ENCODE measurements at regions not wholly inside any gene's neighbourhood (a gene's known extent, or its start where the extent isn't known, plus 50 kb on each side); places are given as distances from the start of the nearest gene placed in this dataset.

DNA sequence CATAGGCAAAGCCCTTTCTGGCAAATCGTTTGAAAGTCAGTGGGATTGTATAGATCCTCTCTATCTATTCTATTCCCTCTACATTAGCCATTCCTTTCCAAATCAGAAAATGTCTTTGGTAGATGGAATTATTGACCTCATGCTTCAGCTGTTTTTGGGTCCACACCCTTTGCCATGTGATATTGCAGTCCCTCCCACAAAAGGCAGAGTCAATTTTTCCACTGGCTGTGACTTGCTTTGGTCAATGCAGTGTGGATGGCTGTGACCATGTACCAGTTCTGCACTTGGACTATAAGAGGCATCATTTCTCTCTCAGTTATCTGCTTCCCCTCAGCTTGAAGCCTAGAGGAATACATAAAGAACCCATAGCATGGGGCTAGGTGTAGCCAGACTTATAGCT, 332.9 kb downstream of the PTEN start:
- DNase-seq (ENCODE audit: low read depth in 1 of 2, low spot score in 1 of 2): no peak

DNA sequence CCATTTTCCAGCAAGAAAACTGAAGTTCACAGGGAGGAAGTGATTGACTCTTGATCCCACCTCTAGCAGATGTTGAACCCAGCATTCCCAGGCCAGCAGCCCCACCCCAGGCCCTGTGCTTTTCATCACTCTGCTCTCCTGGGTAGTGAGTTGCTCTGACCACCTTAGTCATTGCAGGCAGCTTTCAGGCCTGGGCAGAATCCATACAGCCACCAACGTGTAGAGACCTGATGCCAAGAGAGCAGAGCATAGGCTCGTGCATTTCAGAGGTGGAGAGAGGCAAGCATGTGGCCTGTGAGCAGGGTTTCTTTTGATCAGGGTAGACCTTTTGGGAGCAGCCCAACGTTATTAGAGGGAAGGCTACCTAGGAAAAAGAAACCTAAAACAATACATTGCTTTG, 334.6 kb downstream of the PTEN start:
- no peak for DNase-seq (ENCODE audit: low read depth in 1 of 2, low spot score in 1 of 2)

DNA sequence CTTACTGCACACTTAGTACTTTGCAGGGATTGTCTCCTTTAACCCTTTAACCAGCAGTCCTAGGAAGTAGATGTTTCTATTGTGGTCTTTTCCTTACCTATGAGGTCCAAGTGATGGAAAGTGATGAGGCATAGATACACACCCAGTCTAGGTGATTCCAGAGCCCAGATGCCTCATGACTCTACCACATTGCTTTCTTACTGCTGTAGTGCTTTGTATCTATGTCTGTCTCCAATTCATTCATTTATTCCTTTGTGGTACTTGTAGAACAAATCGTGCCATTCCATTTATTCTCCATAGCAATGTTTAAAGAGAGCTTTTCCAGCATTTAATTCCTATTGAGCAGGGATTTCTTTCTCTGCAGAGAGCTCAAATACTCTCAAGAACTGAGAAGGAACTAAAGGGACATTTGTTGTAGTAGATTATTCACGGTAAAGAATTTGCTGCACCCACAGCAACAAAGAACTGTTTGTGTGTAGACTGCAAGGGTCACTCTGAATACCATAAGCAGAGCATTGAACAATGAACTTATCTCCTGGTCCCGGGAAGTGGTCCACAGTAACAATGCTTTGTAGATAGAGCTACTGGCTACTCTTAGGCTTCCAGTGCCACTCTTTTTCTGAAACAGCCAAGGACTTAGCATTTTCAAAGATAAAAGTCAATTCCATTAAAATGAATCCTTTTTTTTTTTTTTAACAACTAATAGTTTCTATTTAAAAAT, 337.0 kb downstream of the PTEN start:
- no peak for DNase-seq (ENCODE audit: low read depth in 1 of 2, low spot score in 1 of 2)

DNA sequence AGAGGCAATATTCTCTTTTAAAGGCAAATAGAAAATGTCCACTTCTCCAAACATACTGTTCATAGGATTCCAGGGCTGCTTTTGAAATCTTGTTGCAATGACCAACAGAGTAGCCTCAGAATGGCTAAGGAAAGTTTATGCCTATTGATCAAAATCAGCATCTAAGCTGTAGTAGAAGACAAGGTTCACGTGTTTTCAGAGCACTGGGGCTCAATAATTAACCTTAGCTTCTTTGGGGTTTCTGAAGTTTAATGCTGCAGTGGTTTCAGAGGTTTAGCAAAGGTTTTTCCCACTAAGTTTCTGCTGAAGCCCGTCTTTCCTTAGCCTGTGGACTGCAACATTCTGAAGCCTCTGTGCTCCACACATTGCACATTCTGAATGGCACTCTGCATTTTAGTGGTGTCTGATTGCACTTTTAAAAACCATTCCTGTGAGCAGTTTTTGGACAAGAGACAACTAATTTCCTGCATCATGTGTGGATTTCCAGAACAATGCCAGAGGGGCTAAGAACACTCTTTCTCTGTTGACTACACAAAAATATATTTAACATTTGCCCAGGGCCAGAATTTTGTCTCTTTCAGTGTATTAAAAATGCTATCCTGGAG, 342.5 kb downstream of the PTEN start:
- no peak for DNase-seq (ENCODE audit: low read depth in 1 of 2, low spot score in 1 of 2)

DNA sequence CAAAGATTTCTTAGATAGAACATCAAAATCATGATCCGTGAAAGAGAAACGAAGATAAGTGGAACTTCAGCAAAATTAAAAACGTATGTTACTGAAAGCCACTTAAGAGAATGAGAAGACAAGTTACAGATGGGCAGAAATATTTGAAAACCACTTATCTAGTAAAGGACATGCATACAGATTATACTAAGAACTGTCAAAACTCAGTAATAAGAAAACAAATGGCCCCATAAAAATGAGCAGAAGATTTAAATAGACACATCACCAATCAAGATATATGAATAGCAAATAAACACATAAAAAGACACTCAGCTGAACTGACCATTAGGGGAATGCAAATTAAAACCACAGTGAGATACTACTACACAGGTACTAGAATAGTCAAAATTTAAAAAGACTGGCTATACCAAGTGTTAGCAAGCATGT, 343.7 kb downstream of the PTEN start:
- DNase-seq (ENCODE audit: low read depth in 1 of 2, low spot score in 1 of 2): no peak

DNA sequence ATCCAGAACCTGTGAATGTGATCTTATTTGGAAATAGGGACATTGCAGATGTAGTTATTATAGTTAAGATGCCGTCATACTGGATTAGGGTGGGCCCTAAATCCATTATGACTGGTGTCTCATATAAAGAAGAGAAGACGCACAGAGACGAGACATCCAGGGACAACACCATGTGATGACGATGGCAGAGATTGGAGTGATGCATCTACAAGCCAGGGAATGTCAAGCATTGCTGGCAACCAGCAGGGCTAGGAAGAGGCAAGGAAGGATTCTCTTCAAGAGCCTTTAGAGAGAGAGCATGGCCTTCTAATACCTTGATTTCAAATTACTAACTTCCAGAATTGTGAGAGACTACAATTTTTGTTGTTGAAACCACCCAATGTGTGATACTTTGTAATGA, 345.8 kb downstream of the PTEN start:
- DNase-seq (ENCODE audit: low read depth in 1 of 2, low spot score in 1 of 2): no peak

DNA sequence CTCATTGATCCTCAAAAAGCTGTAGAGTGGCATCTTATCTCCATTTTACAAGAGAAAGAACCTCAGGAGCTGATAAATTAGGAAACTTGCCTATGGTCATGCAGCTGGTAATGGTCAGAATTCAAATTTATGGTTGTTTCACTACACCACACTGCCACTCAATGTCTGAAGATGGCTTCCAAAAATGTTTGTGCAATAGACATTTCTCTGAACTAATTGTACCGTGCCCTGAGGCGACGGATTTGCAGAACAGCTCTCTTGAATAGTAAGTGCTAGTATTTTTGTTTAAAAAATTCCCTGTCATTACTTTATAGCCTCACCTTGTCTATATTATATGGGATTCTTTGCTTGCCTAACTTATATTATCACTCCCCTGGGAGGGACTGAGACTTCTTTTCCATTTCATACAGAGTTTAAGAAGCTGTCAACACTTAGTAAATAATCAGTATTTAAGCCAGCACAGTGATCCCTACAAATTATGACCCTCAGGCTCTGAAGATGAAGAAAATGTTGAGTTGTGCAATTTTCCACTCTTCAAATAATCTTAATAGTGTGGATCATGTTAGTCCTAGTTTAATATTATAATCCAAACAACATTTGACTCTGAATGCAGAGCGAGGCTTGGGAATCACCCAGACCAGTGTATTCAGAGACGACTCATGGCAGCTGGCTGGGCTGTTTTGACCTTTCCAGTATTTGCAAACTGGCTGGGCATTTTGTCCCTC, 346.6 kb downstream of the PTEN start:
- no peak for DNase-seq (ENCODE audit: low read depth in 1 of 2, low spot score in 1 of 2)

DNA sequence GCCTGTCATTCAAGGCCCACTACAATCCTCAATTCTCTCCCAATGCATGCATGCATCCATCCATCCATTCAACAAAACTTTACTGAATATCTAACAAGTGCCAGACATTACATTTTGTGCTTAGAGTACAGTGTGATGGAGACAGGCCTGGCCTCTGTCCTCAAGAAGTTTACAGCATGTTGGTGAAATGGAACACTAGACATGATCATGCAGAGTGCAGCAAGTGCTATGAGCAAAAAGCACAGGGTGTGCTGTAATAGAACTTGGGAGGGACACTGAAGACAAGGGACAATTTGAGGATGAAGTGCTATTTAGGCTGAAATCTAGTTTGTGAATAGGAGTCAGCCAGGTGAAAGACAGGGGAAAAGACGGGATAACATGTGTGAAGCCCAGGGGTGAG, 347.8 kb downstream of the PTEN start:
- no peak for DNase-seq (ENCODE audit: low read depth in 1 of 2, low spot score in 1 of 2)

DNA sequence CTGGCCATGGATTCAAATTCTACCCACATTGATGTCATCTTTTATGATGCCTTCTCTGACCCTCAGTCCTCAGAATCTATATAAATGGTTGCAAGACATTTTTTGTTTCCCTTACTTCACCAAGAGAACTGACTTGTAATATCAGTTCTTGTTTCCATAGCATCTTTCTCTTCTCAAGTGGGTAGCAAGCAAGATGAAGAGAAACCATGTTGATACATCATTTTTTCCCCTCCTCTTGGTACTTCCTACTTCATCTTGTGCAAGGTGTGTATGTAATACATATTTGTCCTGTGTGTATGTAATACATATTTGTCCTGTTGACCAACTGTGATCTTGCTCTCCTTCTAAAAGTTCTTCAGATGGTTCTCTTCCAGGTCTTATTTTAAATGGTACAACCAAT, 348.6 kb downstream of the PTEN start:
- DNase-seq (ENCODE audit: low read depth in 1 of 2, low spot score in 1 of 2): no peak

DNA sequence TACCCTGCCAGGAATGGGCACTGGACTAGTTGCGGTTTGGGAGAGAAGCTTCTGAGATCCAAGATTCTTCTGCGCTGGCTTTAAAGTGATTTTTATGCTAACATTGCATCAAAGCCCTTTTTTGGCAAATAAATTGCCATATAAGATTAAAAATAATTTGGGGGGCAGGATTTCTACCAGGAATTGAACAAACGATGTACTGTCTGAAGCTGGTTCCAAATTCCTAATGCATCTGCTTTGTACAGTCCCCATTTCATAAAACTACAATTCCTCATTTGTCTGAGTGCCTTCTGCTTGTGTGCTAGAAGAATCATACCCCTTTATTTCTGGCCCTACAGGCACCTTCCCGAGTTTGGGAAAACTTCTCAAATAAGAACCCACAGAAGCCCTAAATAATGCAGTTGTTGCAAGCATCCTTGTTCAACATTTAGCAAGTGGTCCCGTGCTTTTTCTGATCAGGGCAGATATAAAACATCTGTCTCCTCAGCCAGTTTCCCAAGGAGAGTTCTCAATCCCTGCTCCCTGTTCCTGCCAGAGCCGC, 349.7 kb downstream of the PTEN start:
- no peak for DNase-seq (ENCODE audit: low read depth in 1 of 2, low spot score in 1 of 2)

DNA sequence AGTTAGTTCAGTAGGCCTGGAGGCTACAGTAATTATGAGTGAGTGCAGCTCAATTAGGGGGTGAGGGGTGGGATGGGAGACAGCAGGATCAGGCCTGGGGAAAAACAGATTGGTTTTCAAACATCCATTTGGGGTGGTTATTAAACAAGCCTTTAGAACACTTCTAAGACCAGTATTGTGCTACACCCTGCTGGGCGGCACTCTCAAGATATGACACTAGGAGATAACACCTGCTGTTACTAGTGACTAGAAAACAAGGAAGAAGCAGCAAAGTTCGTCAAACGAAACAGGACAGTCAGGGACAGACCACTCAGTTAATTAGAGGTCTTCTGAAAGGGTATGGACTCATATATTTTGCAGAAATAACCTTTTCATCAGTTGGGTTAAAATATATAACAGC, 353.6 kb downstream of the PTEN start:
- DNase-seq (ENCODE audit: low read depth in 1 of 2, low spot score in 1 of 2): no peak

DNA sequence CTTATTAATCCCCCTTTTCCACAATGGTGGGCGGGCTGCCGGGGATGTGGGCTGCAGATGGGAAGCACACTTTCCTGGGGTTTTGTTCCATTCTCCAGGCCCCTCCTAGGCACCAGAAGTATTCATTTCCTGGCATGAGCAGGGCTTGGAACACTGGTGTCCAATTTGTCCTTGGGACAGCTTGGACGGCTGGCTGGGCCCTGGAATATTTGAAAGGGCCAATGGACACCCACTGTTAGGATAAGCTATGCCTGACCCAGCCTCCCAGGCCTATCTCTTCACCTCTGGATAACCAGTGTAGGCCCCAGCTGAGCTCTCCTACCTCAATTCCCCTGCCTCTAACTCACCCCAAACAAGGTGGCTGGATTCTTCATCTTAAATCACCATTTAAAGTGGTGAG, 354.9 kb downstream of the PTEN start:
- no peak for DNase-seq (ENCODE audit: low read depth in 1 of 2, low spot score in 1 of 2)

DNA sequence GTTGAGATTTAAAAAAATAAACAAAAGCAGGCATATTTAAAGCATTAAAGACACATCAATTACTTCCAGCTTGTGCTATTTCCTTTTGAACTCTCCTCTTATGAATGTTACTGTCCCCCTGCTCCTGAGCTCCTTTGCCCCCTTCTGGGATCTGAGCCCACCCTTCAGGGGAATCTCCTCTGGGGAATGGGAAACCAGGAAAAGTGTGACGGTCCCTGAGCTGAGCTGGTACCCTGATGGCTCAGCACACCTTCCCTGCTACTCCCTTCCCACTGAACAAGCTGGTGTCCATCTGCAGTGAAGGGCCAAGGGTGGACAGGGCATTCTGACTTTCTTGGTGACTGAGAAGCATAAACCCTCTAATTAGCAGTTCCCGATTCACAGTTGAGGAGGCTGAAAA, 356.3 kb downstream of the PTEN start:
- no peak for DNase-seq (ENCODE audit: low read depth in 1 of 2, low spot score in 1 of 2)

DNA sequence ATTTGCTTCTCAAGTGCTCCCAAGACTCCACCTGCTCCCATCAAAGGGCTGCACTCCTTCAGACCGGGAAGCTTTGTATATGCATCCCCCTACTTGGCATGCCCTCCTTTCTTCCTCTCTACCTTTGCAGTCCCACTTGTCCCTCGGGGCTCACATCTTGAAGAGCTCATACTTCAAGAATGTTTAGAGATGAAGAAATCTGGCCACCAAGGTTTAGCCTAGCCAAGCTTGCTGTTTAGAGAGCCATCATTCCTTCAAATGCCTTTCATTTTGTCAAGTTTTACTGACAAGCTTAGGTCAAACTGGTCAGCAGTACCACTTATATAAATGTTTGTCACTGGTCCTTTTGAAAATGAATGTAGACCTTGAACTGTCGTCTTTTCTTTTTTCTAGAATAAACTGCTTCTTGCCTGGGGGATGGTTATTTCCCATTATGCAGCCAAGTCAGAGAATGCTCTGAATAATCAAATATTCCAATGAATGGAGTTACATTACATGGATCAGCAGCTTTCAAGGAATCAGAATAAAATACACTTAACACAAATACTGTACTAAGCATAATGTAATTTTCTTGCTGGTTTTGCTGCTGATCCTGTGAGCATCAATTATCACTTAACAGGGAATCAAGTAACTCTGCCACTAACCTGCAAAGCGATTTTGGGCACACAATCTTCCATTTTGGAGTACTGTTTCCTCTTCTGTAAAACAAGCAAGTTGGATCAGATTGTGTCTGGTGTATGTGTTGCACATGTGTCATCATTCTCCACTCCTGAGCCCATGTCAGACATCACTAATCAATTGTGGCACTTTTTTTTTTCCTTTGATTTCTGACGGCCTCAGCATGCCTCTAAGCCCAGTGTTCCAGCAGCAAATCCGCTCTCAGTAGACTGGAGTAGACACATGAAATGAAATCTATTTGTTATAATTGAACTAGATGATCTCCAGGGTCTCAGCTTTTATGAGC, 357.9 kb downstream of the PTEN start:
- DNase-seq (ENCODE audit: low read depth in 1 of 2, low spot score in 1 of 2): no peak

DNA sequence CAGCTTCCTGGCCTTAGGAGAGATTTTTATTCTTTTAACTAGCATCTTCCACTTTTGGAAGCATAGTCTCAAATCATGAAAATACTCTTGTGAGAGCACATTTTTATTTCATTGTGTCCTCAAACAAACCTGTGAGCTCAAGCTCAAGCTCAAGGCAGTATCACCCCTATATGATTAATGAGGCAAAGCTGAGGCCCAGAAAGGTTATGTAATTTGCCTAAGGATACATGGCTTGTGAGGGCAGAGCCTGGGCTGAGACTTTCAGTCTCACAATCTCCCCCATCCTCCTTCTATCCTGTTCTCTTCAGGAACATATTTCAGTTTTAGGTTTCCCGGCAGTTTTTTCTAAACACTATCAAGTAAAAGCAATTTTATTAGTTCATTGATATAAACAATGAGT, 359.5 kb downstream of the PTEN start:
- no peak for DNase-seq (ENCODE audit: low read depth in 1 of 2, low spot score in 1 of 2)
